MCF 10A (cell line): ENCODE measurements at regions not wholly inside any gene's neighbourhood (a gene's known extent, or its start where the extent isn't known, plus 50 kb on each side); places are given as distances from the start of the nearest gene placed in this dataset.

Experiments
- BruUV-seq: library from RNA; stranded (reverse); fragments of 400-500 nt; replicated peaks from 2 replicates; lab custom pipeline; 2021; lab: Mats Ljungman, UMichigan
- CTCF ChIA-PET: fragments of 300-600 bp; sonication (Branson Sonifier 250); formaldehyde crosslinking; extraction: SDS; loops from one replicate; lab custom pipeline; 2021; ENCODE audit warnings: antibody characterized with exemption, inconsistent platforms; lab: Yijun Ruan, JAX
- POLR2A ChIA-PET: fragments of 300-600, 350-650 bp; sonication (Branson Sonifier 250); formaldehyde crosslinking; extraction: SDS; loops from one replicate; lab custom pipeline; 2020; ENCODE audit warnings: antibody characterized with exemption, inconsistent platforms; lab: Yijun Ruan, JAX
- DNase-seq: peaks from one replicate; pipeline ENCODE4 v3.0.0-alpha.2; 2018; ENCODE audit not compliant: unreplicated experiment
- H3K27ac Mint-ChIP-seq: one replicate; pipeline ENCODE4 v1.8.0; 2022; ENCODE audit warnings: mild to moderate bottlenecking, low read depth, mixed read lengths; ENCODE audit not compliant: unreplicated experiment
- H3K27me3 Mint-ChIP-seq: one replicate; pipeline ENCODE4 v1.8.0; 2022; ENCODE audit warnings: mixed read lengths; ENCODE audit not compliant: insufficient read depth, unreplicated experiment
- H3K36me3 Mint-ChIP-seq: one replicate; pipeline ENCODE4 v1.8.0; 2022; ENCODE audit warnings: mild to moderate bottlenecking, moderate library complexity, mixed read lengths; ENCODE audit not compliant: insufficient read depth, unreplicated experiment
- H3K4me1 Mint-ChIP-seq: one replicate; pipeline ENCODE4 v1.8.0; 2022; ENCODE audit warnings: mixed read lengths; ENCODE audit not compliant: insufficient read depth, unreplicated experiment
- H3K4me3 Mint-ChIP-seq: one replicate; pipeline ENCODE4 v1.8.0; 2022; ENCODE audit warnings: mild to moderate bottlenecking, moderate library complexity, mixed read lengths; ENCODE audit not compliant: unreplicated experiment
- H3K9me3 Mint-ChIP-seq: one replicate; pipeline ENCODE4 v1.8.0; 2022; ENCODE audit warnings: mixed read lengths; ENCODE audit not compliant: unreplicated experiment
- CTCF ChIP-seq: fragments of 200-600 bp; IDR thresholded peaks from one replicate; pipeline ENCODE4 v1.8.0; 2022; ENCODE audit warnings: antibody characterized with exemption, mild to moderate bottlenecking; ENCODE audit not compliant: unreplicated experiment
- intact Hi-C: fragments of 100-400 bp; cut with micrococcal nuclease; formaldehyde crosslinking; loops from 2 replicates; pipeline ENCODE4 v1.14.1; 2022

GRCh38 chr5:28284788-28285187 lies 1246.4 kb upstream of the CDH9 start:
- no peaks in the 10 kb centered on the region for H3K4me1 Mint-ChIP-seq
- no peak overlapping the region for H3K27ac Mint-ChIP-seq
- no peaks in the 10 kb centered on the region for H3K9me3 Mint-ChIP-seq
- no peaks in the 10 kb centered on the region for H3K27me3 Mint-ChIP-seq
- no peak for TF ChIP-seq CTCF
- no TSS peak for BruUV-seq
- intact Hi-C loops: no loop called here
- no peak for DNase-seq
- CTCF ChIA-PET: interaction anchor here (0.5 kb wide), 1 partner anchor 30 kb away, joined by 3 read pairs; no protein-coding TSS in a partner anchor
- no peak overlapping the region for H3K4me3 Mint-ChIP-seq
- H3K36me3 Mint-ChIP-seq: no peaks in the 10 kb centered on the region
- POLR2A ChIA-PET: no interaction called here

DNA sequence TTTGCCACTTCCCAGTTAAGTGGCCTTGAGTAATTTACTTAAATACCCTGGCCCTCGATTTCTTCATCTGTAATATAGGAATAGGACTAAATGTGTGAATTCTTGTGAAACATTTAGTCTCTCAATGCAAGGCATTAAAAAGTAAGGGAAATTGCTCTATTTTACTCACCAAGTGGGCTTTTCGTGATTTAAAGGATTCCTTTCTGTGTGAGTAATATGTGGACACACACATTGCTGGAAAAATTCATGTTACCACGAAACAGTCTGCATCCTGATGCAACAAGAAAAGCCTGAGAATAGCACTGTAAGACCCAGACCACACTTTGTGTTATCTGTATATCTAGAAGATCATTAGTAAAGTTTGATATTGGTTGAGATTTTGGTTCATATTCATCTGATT lies 1243.0 kb upstream of the CDH9 start:
- intact Hi-C loops: no loop called here
- no peaks in the 10 kb centered on the region for H3K9me3 Mint-ChIP-seq
- no peak overlapping the region for H3K4me3 Mint-ChIP-seq
- peak; percentile 8 for DNase-seq
- H3K27me3 Mint-ChIP-seq: no peaks in the 10 kb centered on the region
- CTCF ChIA-PET: no interaction called here
- no peaks in the 10 kb centered on the region for H3K36me3 Mint-ChIP-seq
- no peaks in the 10 kb centered on the region for H3K4me1 Mint-ChIP-seq
- no TSS peak for BruUV-seq
- POLR2A ChIA-PET: no interaction called here
- no peak overlapping the region for H3K27ac Mint-ChIP-seq
- TF ChIP-seq CTCF: no peak

GRCh38 chr5:28275931-28276330 lies 1237.5 kb upstream of the CDH9 start:
- Mint-ChIP-seq H3K27me3 (no peaks in the 10 kb centered on the region), H3K4me1 (no peaks in the 10 kb centered on the region), H3K4me3 (no peak overlapping the region), H3K9me3 (no peaks in the 10 kb centered on the region), H3K36me3 (no peaks in the 10 kb centered on the region), H3K27ac (no peak overlapping the region)
- ChIA-PET POLR2A (no interaction called here), CTCF (no interaction called here)
- no peak for DNase-seq
- BruUV-seq: no TSS peak
- intact Hi-C loops: no loop called here
- no peak for TF ChIP-seq CTCF

- ChIA-PET CTCF (no interaction called here), POLR2A (no interaction called here)
- Mint-ChIP-seq H3K27me3 (no peaks in the 10 kb centered on the region), H3K9me3 (no peaks in the 10 kb centered on the region), H3K27ac (no peak overlapping the region), H3K4me3 (no peak overlapping the region), H3K4me1 (no peaks in the 10 kb centered on the region), H3K36me3 (no peaks in the 10 kb centered on the region)
- no TSS peak for BruUV-seq
- intact Hi-C loops: no loop called here
- no peak for DNase-seq
- no peak for TF ChIP-seq CTCF
Observed at GRCh38 chr5:28269978-28270377, 1231.6 kb upstream of the CDH9 start.
